K562 (cell line): ENCODE measurements at regions not wholly inside any gene's neighbourhood (a gene's known extent, or its start where the extent isn't known, plus 50 kb on each side); places are given as distances from the start of the nearest gene placed in this dataset.

Source experiments
- ATAC-seq: fragments of 200-7000 bp; cut with Tn5 transposase; 3 replicates; pipeline ENCODE4 v1.9.1; 2020; ENCODE audit warnings: moderate library complexity
- BruUV-seq: library from RNA; stranded (reverse); fragments of 400-500 nt; replicated peaks from 2 replicates; lab custom pipeline; 2021; lab: Mats Ljungman, UMichigan
- CTCF ChIA-PET: fragments of 300-600 bp; formaldehyde crosslinking; extraction: SDS; loops from one replicate; lab custom pipeline; 2021; ENCODE audit warnings: low intra/inter-chr PET ratio; lab: Yijun Ruan, JAX
- POLR2A ChIA-PET: fragments of 300-600, 350-650 bp; sonication (Branson Sonifier 250); formaldehyde crosslinking; extraction: SDS; loops from one replicate; lab custom pipeline; 2021; ENCODE audit warnings: antibody characterized with exemption, inconsistent platforms; lab: Yijun Ruan, JAX
- DNase-seq, 4 experiments: peaks; one replicate each; pipeline versions ENCODE4 v3.0.0 to v3.0.0-alpha.2; 2011 to 2018; ENCODE audit warnings: low spot score in 3 of 4, mixed read lengths in 3 of 4; ENCODE audit errors: extremely low read depth in 1 of 4
- FAIRE-seq: peaks from 2 replicates; lab custom pipeline; 2011; peaks lifted over from hg19 to GRCh38; lab: Jason Lieb, UNC
- H2AFZ ChIP-seq: 2 replicates; pipeline ENCODE4 v1.6.0; 2011; ENCODE audit warnings: low read depth, low read length, control low read depth, inconsistent platforms
- H3K27ac ChIP-seq: fragments of 200-600 bp; 3 replicates; pipeline ENCODE4 v1.8.0; 2011; ENCODE audit warnings: low read depth, mild to moderate bottlenecking, control low read depth, inconsistent platforms, low read length, moderate library complexity, mixed read lengths; ENCODE audit errors: extremely low read depth
- H3K27me3 ChIP-seq, 2 experiments: fragments of 300-600 bp in 1 of 2; 2 replicates in 1 of 2; 3 replicates in 1 of 2; pipeline versions ENCODE4 v1.6.0 to v1.8.0; 2011; ENCODE audit warnings: inconsistent platforms in 2 of 2, low read length in 2 of 2, mild to moderate bottlenecking in 1 of 2, mixed read lengths in 1 of 2, moderate library complexity in 1 of 2; ENCODE audit not compliant: control insufficient read depth in 2 of 2, insufficient read depth in 2 of 2
- H3K36me3 ChIP-seq: fragments of 300-600 bp; 3 replicates; pipeline ENCODE4 v1.8.0; 2011; ENCODE audit warnings: mild to moderate bottlenecking, low read length, inconsistent platforms; ENCODE audit not compliant: control insufficient read depth, insufficient read depth
- H3K4me1 ChIP-seq, 2 experiments: fragments of 200-600 bp in 1 of 2; replicated peaks in 1 of 2; 2 replicates in 1 of 2; 3 replicates in 1 of 2; pipeline versions ENCODE4 v1.5.1 to v1.8.0; 2011; ENCODE audit warnings: inconsistent platforms in 2 of 2, low read length in 2 of 2, mild to moderate bottlenecking in 1 of 2, mixed read lengths in 1 of 2, moderate library complexity in 1 of 2; ENCODE audit not compliant: control insufficient read depth in 2 of 2, insufficient read depth in 2 of 2
- H3K4me2 ChIP-seq: 2 replicates; pipeline ENCODE4 v1.6.1; 2011; ENCODE audit warnings: low read length, control low read depth, inconsistent platforms, mixed read lengths; ENCODE audit not compliant: insufficient read depth
- H3K4me3 ChIP-seq: fragments of 200-600 bp; sonication (generic), shearing (Covaris generic); 2 replicates; pipeline ENCODE4 v1.5.1; 2016; ENCODE audit warnings: control low read depth, inconsistent platforms
- H3K79me2 ChIP-seq: fragments of 200-600 bp; 3 replicates; pipeline ENCODE4 v1.8.0; 2011; ENCODE audit warnings: low read length, inconsistent platforms; ENCODE audit not compliant: control insufficient read depth, insufficient read depth
- H3K9ac ChIP-seq, 2 experiments: 2 replicates each; pipeline versions ENCODE4 v1.6.0 to v1.6.1; 2011; ENCODE audit warnings: low read depth in 2 of 2, low read length in 2 of 2, control low read depth in 1 of 2, inconsistent platforms in 1 of 2, mild to moderate bottlenecking in 1 of 2, mixed read lengths in 1 of 2; ENCODE audit not compliant: insufficient read depth in 1 of 2
- H3K9me1 ChIP-seq: one replicate; pipeline ENCODE4 v1.6.0; 2011; ENCODE audit warnings: inconsistent platforms, mild to moderate bottlenecking, low read length, moderate library complexity; ENCODE audit not compliant: control insufficient read depth, insufficient read depth
- H3K9me3 ChIP-seq: replicated peaks from 2 replicates; pipeline ENCODE4 v1.5.1; 2011; ENCODE audit warnings: low read depth, low read length, inconsistent platforms; ENCODE audit not compliant: control insufficient read depth, insufficient read depth
- H4K20me1 ChIP-seq: replicated peaks from 2 replicates; pipeline ENCODE4 v1.6.1; 2011; ENCODE audit warnings: low read length, inconsistent platforms, mixed read lengths; ENCODE audit not compliant: control insufficient read depth, insufficient read depth
- DACH1 ChIP-seq: fragments of 450-650 bp; IDR thresholded peaks from 2 replicates; pipeline ENCODE4 v1.6.1; 2018; ENCODE audit not compliant: partially characterized antibody
- EHMT2 ChIP-seq: fragments of 450-650 bp; IDR thresholded peaks from 2 replicates; pipeline ENCODE4 v1.6.1; 2018; ENCODE audit warnings: antibody characterized with exemption
- EZH2 ChIP-seq: IDR thresholded peaks from 2 replicates; pipeline ENCODE4 v1.6.1; 2012; ENCODE audit warnings: low read depth, mild to moderate bottlenecking, inconsistent platforms, low read length, borderline replicate concordance
- MAX ChIP-seq: sonication (generic); formaldehyde crosslinking; IDR thresholded peaks from 2 replicates; pipeline ENCODE4 v1.9.0; 2022; ENCODE audit warnings: mild to moderate bottlenecking, missing genetic modification reagents
- MAZ ChIP-seq, 2 experiments: fragments of 450-650 bp in 1 of 2; sonication (generic) in 1 of 2; formaldehyde crosslinking; IDR thresholded peaks in 1 of 2; conservative IDR thresholded peaks in 1 of 2; 2 replicates each; pipeline versions ENCODE4 v1.4.0 to v1.5.0; 2020; ENCODE audit warnings: mild to moderate bottlenecking in 1 of 2, missing genetic modification reagents in 1 of 2
- MTA1 ChIP-seq: fragments of 450-650 bp; IDR thresholded peaks from 2 replicates; pipeline ENCODE4 v1.6.1; 2017; ENCODE audit warnings: borderline replicate concordance
- NFXL1 ChIP-seq: fragments of 450-650 bp; formaldehyde crosslinking; IDR thresholded peaks from 2 replicates; pipeline ENCODE4 v1.4.0; 2021; ENCODE audit warnings: mild to moderate bottlenecking
- NFYB ChIP-seq: IDR thresholded peaks from 2 replicates; pipeline ENCODE4 v1.6.1; 2011; ENCODE audit warnings: mild to moderate bottlenecking, moderate library complexity; ENCODE audit not compliant: insufficient read length; ENCODE audit errors: extremely low read depth
- NR2C2 ChIP-seq, 2 experiments: fragments of 200-800 bp in 1 of 2; sonication (Bioruptor generic) in 1 of 2; sonication (generic) in 1 of 2; formaldehyde crosslinking in 1 of 2; IDR thresholded peaks; 2 replicates each; pipeline versions ENCODE4 v1.6.1 to v1.8.0; 2016 to 2022; ENCODE audit warnings: mild to moderate bottlenecking in 1 of 2, missing compliant biosample characterization in 1 of 2, missing genetic modification characterization in 1 of 2, missing genetic modification reagents in 1 of 2
- PHTF2 ChIP-seq: fragments of 250-450 bp; sonication (Bioruptor Pico); IDR thresholded peaks from 2 replicates; pipeline ENCODE4 v1.5.0; 2021; ENCODE audit warnings: mild to moderate bottlenecking
- TRIM24 ChIP-seq, 2 experiments: fragments of 450-650 bp; IDR thresholded peaks; 2 replicates each; pipeline ENCODE4 v1.6.1; 2016
- ZNF121 ChIP-seq: sonication (generic); formaldehyde crosslinking; conservative IDR thresholded peaks from 2 replicates; pipeline ENCODE4 v1.8.0; 2022; ENCODE audit warnings: missing genetic modification reagents
- ZNF143 ChIP-seq: sonication (generic); formaldehyde crosslinking; IDR thresholded peaks from 2 replicates; pipeline ENCODE4 v1.9.0; 2022; ENCODE audit warnings: mild to moderate bottlenecking, missing genetic modification reagents
- ZNF316 ChIP-seq: fragments of 450-650 bp; IDR thresholded peaks from 2 replicates; pipeline ENCODE4 v1.6.1; 2016
- ZZZ3 ChIP-seq: fragments of 450-650 bp; IDR thresholded peaks from 2 replicates; pipeline ENCODE4 v1.6.1; 2016; ENCODE audit warnings: antibody characterized with exemption, mild to moderate bottlenecking, moderate library complexity
- WGBS: fragments of 100-300 bp; shearing (Covaris generic); methylation state at CpG from one replicate; pipeline ENCODE4 v1.1.6; 2016; ENCODE audit warnings: low coverage, mixed read lengths; ENCODE audit not compliant: insufficient coverage; ENCODE audit errors: missing lambda C conversion rate; 5-methylcytosine and 5-hydroxymethylcytosine counted together
- in situ Hi-C: fragments of 300-500 bp; cut with MboI; formaldehyde crosslinking; loops from 4 replicates; pipeline ENCODE4 v1.15.0; 2018; ENCODE audit warnings: inconsistent platforms, mixed read lengths
- intact Hi-C: fragments of 100-400 bp; cut with micrococcal nuclease; formaldehyde crosslinking; loops from 2 replicates; pipeline ENCODE4 v1.14.2; 2022

GRCh38 chr6:137304020-137304780 lies 85.0 kb upstream of the IFNGR1 start:
- in situ Hi-C loops = no loop called here
- Histone ChIP-seq H4K20me1 (no peaks in the 10 kb centered on the region), H3K4me3 (no peak overlapping the region), H3K9me1 (no peaks in the 10 kb centered on the region), H3K4me1 (no peaks in the 10 kb centered on the region), H3K27ac (no peak overlapping the region), H3K27me3 (peaks cover 0 to under 1% of the 10 kb centered on the region in 2 experiments; a peak in 4 of 5 replicates), H3K36me3 (no peaks in the 10 kb centered on the region), H3K79me2 (no peaks in the 10 kb centered on the region), H3K9me3 (no peaks in the 10 kb centered on the region), H2AFZ (no peak overlapping the region), H3K4me2 (no peak overlapping the region), H3K9ac (no peak overlapping the region)
- DNase-seq = no peak
- intact Hi-C loops = no loop called here
- ChIA-PET POLR2A (no interaction called here), CTCF (no interaction called here)
- no peak for ATAC-seq
- WGBS = 3% methylated on average over 4 of the region's 4 CpGs
- TF ChIP-seq TRIM24 (IDR thresholded peaks at IDR 0.05) (no peak), MAZ (CRISPR knock-in tag; conservative IDR thresholded peaks at IDR 0.05 in 1 of 2, IDR thresholded peaks at IDR 0.05 in 1 of 2) (no peak), DACH1 (no peak), ZNF143 (CRISPR knock-in tag) (no peak), MTA1 (no peak), MAX (CRISPR knock-in tag) (no peak), PHTF2 (CRISPR knock-in tag) (no peak), ZZZ3 (no peak), NFYB (no peak), NR2C2 (CRISPR knock-in tag; IDR thresholded peaks at IDR 0.05) (no peak), NR2C2 (tag; IDR thresholded peaks at IDR 0.05) (no peak), ZNF316 (no peak), EZH2 (no peak), ZNF121 (CRISPR knock-in tag) (no peak), NFXL1 (CRISPR knock-in tag) (no peak), EHMT2 (no peak)
- no peak for FAIRE-seq
- BruUV-seq = no TSS peak
